ENCODE measurements at regions not wholly inside any gene's neighbourhood (a gene's known extent, or its start where the extent isn't known, plus 50 kb on each side); places are given as distances from the start of the nearest gene placed in this dataset.
"Not testable (repeated sequence)": the region's sequence is repeated elsewhere in the genome, so short reads cannot be mapped to it uniquely, and the experiment has no call there.

GRCh38 chr7:28316489-28316888 lies 95.8 kb upstream of the CREB5 start:
- no peaks in the 10 kb centered on the region for H3K4me1 ChIP-seq (replicated peaks in 1 of 2)
- no peak for ATAC-seq (replicated peaks in 6 of 8)
- WGBS, 10 experiments, result 30 to 100% (median 90%) methylated on average over 1 to 3 of the region's 3 CpGs; no CpG with 5 or more reads in 3 of the 10 experiments
- in situ Hi-C loops (cut with MboI; ENCODE audit: low pct_unique_long_range_greater_than_20kb in 2 of 9, low sequenced_read_pairs in 9 of 9, unreplicated experiment in 9 of 9), result no loop called here
- H3K27ac ChIP-seq, result no peak overlapping the region
- H3K4me3 ChIP-seq, result no peak overlapping the region

GRCh38 chr7:28318101-28318762 lies 94.1 kb upstream of the CREB5 start:
- 8 to 100% (median 82%) methylated on average over 1 to 3 of the region's 3 CpGs; no CpG with 5 or more reads in 1 of the 10 experiments for WGBS, 10 experiments
- ATAC-seq (replicated peaks in 6 of 8), result peak in 3 of 8 experiments; percentile 27 to 80 (median 50)
- Histone ChIP-seq H3K27ac (no peak overlapping the region), H3K4me3 (no peak overlapping the region), H3K4me1 (replicated peaks in 1 of 2) (no peaks in the 10 kb centered on the region)
- in situ Hi-C loops (cut with MboI; ENCODE audit: low pct_unique_long_range_greater_than_20kb in 2 of 9, low sequenced_read_pairs in 9 of 9, unreplicated experiment in 9 of 9), result no loop called here

GRCh38 chr7:28323833-28324232 lies 88.5 kb upstream of the CREB5 start:
- no peak for ATAC-seq (replicated peaks in 6 of 8)
- Histone ChIP-seq H3K4me1 (replicated peaks in 1 of 2) (no peaks in the 10 kb centered on the region), H3K4me3 (no peak overlapping the region), H3K27ac (no peak overlapping the region)
- WGBS, 10 experiments, result 40 to 100% (median 69%) methylated on average over 1 to 7 of the region's 7 CpGs; no CpG with 5 or more reads in 3 of the 10 experiments
- in situ Hi-C loops (cut with MboI; ENCODE audit: low pct_unique_long_range_greater_than_20kb in 2 of 9, low sequenced_read_pairs in 9 of 9, unreplicated experiment in 9 of 9), result no loop called here

GRCh38 chr7:28328146-28328545 lies 84.2 kb upstream of the CREB5 start:
- Histone ChIP-seq H3K27ac (no peak overlapping the region), H3K4me3 (no peak overlapping the region), H3K4me1 (replicated peaks in 1 of 2) (no peaks in the 10 kb centered on the region)
- ATAC-seq (replicated peaks in 6 of 8), result no peak
- in situ Hi-C loops (cut with MboI; ENCODE audit: low pct_unique_long_range_greater_than_20kb in 2 of 9, low sequenced_read_pairs in 9 of 9, unreplicated experiment in 9 of 9), result no loop called here
- 58 to 100% (median 89%) methylated on average over 1 to 2 of the region's 2 CpGs; no CpG with 5 or more reads in 1 of the 10 experiments for WGBS, 10 experiments

GRCh38 chr7:28328822-28329660 lies 83.3 kb upstream of the CREB5 start:
- WGBS, 10 experiments, result 25 to 90% (median 83%) methylated on average over 2 to 9 of the region's 9 CpGs
- Histone ChIP-seq H3K4me3 (no peak overlapping the region), H3K4me1 (replicated peaks in 1 of 2) (no peaks in the 10 kb centered on the region), H3K27ac (no peak overlapping the region)
- in situ Hi-C loops (cut with MboI; ENCODE audit: low pct_unique_long_range_greater_than_20kb in 2 of 9, low sequenced_read_pairs in 9 of 9, unreplicated experiment in 9 of 9), result no loop called here
- no peak for ATAC-seq (replicated peaks in 6 of 8)

- H3K4me1 ChIP-seq (replicated peaks in 1 of 2), result no peaks in the 10 kb centered on the region
- no peak overlapping the region for H3K27ac ChIP-seq
- peak in 2 of 8 experiments; percentile 49 to 60 for ATAC-seq (replicated peaks in 6 of 8)
- no peak overlapping the region for H3K4me3 ChIP-seq
- in situ Hi-C loops (cut with MboI; ENCODE audit: low pct_unique_long_range_greater_than_20kb in 2 of 9, low sequenced_read_pairs in 9 of 9, unreplicated experiment in 9 of 9), result no loop called here
- WGBS, 10 experiments, result 7 to 89% (median 70%) methylated on average over 3 to 6 of the region's 6 CpGs; no CpG with 5 or more reads in 1 of the 10 experiments
Observed at GRCh38 chr7:28329661-28330363, 82.5 kb upstream of the CREB5 start.

GRCh38 chr7:28330384-28331070 lies 81.8 kb upstream of the CREB5 start:
- Histone ChIP-seq H3K4me1 (replicated peaks in 1 of 2) (no peaks in the 10 kb centered on the region), H3K27ac (no peak overlapping the region), H3K4me3 (no peak overlapping the region)
- 17 to 100% (median 55%) methylated on average over 1 to 4 of the region's 4 CpGs for WGBS, 10 experiments
- in situ Hi-C loops (cut with MboI; ENCODE audit: low pct_unique_long_range_greater_than_20kb in 2 of 9, low sequenced_read_pairs in 9 of 9, unreplicated experiment in 9 of 9), result no loop called here
- ATAC-seq (replicated peaks in 6 of 8), result peak in 2 of 8 experiments; percentile 21 to 55

- no peak overlapping the region for H3K4me3 ChIP-seq
- no peak for ATAC-seq (replicated peaks in 6 of 8)
- no peaks in the 10 kb centered on the region for H3K4me1 ChIP-seq (replicated peaks in 1 of 2)
- 70 to 100% (median 90%) methylated on average over 1 to 4 of the region's 4 CpGs; no CpG with 5 or more reads in 4 of the 10 experiments for WGBS, 10 experiments
- no peak overlapping the region for H3K27ac ChIP-seq
- in situ Hi-C loops (cut with MboI; ENCODE audit: low pct_unique_long_range_greater_than_20kb in 2 of 9, low sequenced_read_pairs in 9 of 9, unreplicated experiment in 9 of 9), result no loop called here
Observed at GRCh38 chr7:28332046-28332445, 80.3 kb upstream of the CREB5 start.

GRCh38 chr7:28333548-28333947 lies 78.8 kb upstream of the CREB5 start:
- H3K27ac ChIP-seq; ATAC-seq (replicated peaks in 6 of 8); H3K4me1 ChIP-seq (replicated peaks in 1 of 2); in situ Hi-C loops (cut with MboI; ENCODE audit: low pct_unique_long_range_greater_than_20kb in 2 of 9, low sequenced_read_pairs in 9 of 9, unreplicated experiment in 9 of 9); H3K4me3 ChIP-seq: not testable (repeated sequence)

GRCh38 chr7:28336806-28337205 lies 75.5 kb upstream of the CREB5 start:
- no peak overlapping the region for H3K27ac ChIP-seq
- in situ Hi-C loops (cut with MboI; ENCODE audit: low pct_unique_long_range_greater_than_20kb in 2 of 9, low sequenced_read_pairs in 9 of 9, unreplicated experiment in 9 of 9), result no loop called here
- H3K4me3 ChIP-seq, result no peak overlapping the region
- H3K4me1 ChIP-seq (replicated peaks in 1 of 2), result no peaks in the 10 kb centered on the region
- ATAC-seq (replicated peaks in 6 of 8), result no peak
- WGBS, 10 experiments, result 61 to 100% (median 83%) methylated on average over 2 of the region's 2 CpGs

GRCh38 chr7:28338041-28338440 lies 74.3 kb upstream of the CREB5 start:
- WGBS, 10 experiments, result 7 to 100% (median 63%) methylated on average over 1 to 3 of the region's 3 CpGs
- in situ Hi-C loops (cut with MboI; ENCODE audit: low pct_unique_long_range_greater_than_20kb in 2 of 9, low sequenced_read_pairs in 9 of 9, unreplicated experiment in 9 of 9), result no loop called here

GRCh38 chr7:28343462-28343861 lies 68.9 kb upstream of the CREB5 start:
- 89 to 100% (median 100%) methylated on average over 1 of the region's 1 CpG; no CpG with 5 or more reads in 1 of the 10 experiments for WGBS, 10 experiments

More at GRCh38 chr7:28338041-28338440, 74.3 kb upstream of the CREB5 start:
- ATAC-seq (replicated peaks in 6 of 8), result no peak
- Histone ChIP-seq H3K4me1 (replicated peaks in 1 of 2) (no peaks in the 10 kb centered on the region), H3K27ac (no peak overlapping the region), H3K4me3 (no peak overlapping the region)

More at GRCh38 chr7:28343462-28343861, 68.9 kb upstream of the CREB5 start:
- in situ Hi-C loops (cut with MboI; ENCODE audit: low pct_unique_long_range_greater_than_20kb in 2 of 9, low sequenced_read_pairs in 9 of 9, unreplicated experiment in 9 of 9), result no loop called here
- Histone ChIP-seq H3K27ac (no peak overlapping the region), H3K4me1 (replicated peaks in 1 of 2) (peaks cover 3 to 4% of the 10 kb centered on the region in 2 donors), H3K4me3 (no peak overlapping the region)
- ATAC-seq (replicated peaks in 6 of 8), result no peak
